ENCODE measurements at regions not wholly inside any gene's neighbourhood (a gene's known extent, or its start where the extent isn't known, plus 50 kb on each side); places are given as distances from the start of the nearest gene placed in this dataset.
"Not testable (repeated sequence)": the region's sequence is repeated elsewhere in the genome, so short reads cannot be mapped to it uniquely, and the experiment has no call there.

DNA sequence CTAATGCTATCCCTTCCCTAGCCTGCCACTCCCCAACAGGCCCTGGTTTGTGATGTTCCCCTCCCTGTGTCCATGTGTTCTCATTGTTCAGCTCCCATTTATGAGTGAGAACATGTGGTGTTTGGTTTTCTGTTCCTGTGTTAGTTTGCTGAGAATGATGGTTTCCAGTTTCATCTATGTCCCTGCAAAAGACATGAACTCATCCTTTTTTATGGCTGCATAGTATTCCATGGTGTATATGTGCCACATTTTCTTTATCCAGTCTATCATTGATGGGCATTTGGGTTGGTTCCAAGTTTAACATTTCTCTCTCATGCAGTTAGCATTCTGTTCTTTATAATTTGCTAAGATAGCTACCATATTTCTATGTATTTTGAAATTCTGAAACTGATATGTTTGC lies 287.0 kb downstream of the KIF20B start:
- TF ChIP-seq EP300, CTCF, POLR2A, POLR2AphosphoS5 (IDR thresholded peaks at IDR 0.05): not testable (repeated sequence)

All from sigmoid colon (tissue), 4 donors.